Fibroblast of lung (primary cell): ENCODE measurements at regions not wholly inside any gene's neighbourhood (a gene's known extent, or its start where the extent isn't known, plus 50 kb on each side); places are given as distances from the start of the nearest gene placed in this dataset.

Source experiments
- EZH2 ChIP-seq: IDR thresholded peaks from 2 replicates; pipeline ENCODE4 v1.5.1; 2012; ENCODE audit warnings: low read length, control low read depth, mild to moderate bottlenecking; ENCODE audit errors: missing control alignments
- TF ChIP-seq, protein P1 (sequence below), 2 donors: IDR thresholded peaks in 1 of 2; conservative IDR thresholded peaks in 1 of 2; 1 replicate in 1 of 2; 2 replicates in 1 of 2; pipeline ENCODE4 v1.5.1; 2011 to 2012; ENCODE audit warnings: low read length in 2 of 2, control low read depth in 1 of 2, inconsistent platforms in 1 of 2, low read depth in 1 of 2, mild to moderate bottlenecking in 1 of 2

DNA sequence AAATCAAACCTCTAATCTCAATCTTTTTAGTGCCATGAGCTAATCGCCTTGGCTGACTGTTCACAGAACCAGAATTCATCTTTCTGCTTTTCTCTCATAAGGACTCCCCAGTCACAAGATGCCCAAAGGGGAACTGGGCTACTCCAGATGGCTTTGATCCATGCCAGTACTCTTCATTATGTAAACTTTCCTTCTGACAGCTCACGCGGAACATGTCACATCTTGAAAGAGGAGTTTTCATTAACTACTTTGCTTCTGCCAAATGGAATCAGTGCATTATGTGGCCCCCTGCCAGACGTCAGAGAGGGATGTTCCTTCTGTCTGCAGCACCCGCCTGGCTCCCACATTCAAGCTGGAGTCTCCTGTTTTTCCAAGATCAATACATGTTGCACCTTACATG, 142.1 kb upstream of the NMUR2 start:
- TF ChIP-seq, protein P1, sequence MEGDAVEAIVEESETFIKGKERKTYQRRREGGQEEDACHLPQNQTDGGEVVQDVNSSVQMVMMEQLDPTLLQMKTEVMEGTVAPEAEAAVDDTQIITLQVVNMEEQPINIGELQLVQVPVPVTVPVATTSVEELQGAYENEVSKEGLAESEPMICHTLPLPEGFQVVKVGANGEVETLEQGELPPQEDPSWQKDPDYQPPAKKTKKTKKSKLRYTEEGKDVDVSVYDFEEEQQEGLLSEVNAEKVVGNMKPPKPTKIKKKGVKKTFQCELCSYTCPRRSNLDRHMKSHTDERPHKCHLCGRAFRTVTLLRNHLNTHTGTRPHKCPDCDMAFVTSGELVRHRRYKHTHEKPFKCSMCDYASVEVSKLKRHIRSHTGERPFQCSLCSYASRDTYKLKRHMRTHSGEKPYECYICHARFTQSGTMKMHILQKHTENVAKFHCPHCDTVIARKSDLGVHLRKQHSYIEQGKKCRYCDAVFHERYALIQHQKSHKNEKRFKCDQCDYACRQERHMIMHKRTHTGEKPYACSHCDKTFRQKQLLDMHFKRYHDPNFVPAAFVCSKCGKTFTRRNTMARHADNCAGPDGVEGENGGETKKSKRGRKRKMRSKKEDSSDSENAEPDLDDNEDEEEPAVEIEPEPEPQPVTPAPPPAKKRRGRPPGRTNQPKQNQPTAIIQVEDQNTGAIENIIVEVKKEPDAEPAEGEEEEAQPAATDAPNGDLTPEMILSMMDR (conservative IDR thresholded peaks at IDR 0.05 in 1 of 2, IDR thresholded peaks at IDR 0.05 in 1 of 2; ENCODE audit: low read depth in 1 of 2, low read length in 2 of 2) = no peak
- no peak for TF ChIP-seq EZH2
